ENCODE measurements at regions not wholly inside any gene's neighbourhood (a gene's known extent, or its start where the extent isn't known, plus 50 kb on each side); places are given as distances from the start of the nearest gene placed in this dataset.

GRCh38 chr9:22623236-22623635 is 176.6 kb downstream of the DMRTA1 start:
- Histone ChIP-seq H3K4me2 (ENCODE audit: low read depth, low read length) (no peak overlapping the region), H3K4ac (ENCODE audit: low read depth, low read length) (no peak overlapping the region)

More at GRCh38 chr9:22623236-22623635, 176.6 kb downstream of the DMRTA1 start:
- no peaks in the 10 kb centered on the region for H3K79me1 ChIP-seq (ENCODE audit: low read depth in 1 of 2, low read length in 2 of 2)
- intact Hi-C loops (cut with micrococcal nuclease) (no loop called here), in situ Hi-C loops (cut with MboI; ENCODE audit: low sequenced_read_pairs) (no loop called here), dilution Hi-C loops (cut with HindIII; ENCODE audit: low sequenced_read_pairs, unreplicated experiment) (no loop called here)
- H3K9ac ChIP-seq (ENCODE audit: low read depth, low read length) = no peak overlapping the region
- DNase-seq (no peak), ATAC-seq (ENCODE audit: low read depth) (no peak)
- H3K18ac ChIP-seq (ENCODE audit: low read depth, low read length) = no peak overlapping the region
- no peak overlapping the region for H3K14ac ChIP-seq (replicated peaks; ENCODE audit: low read depth, low read length)
- no peaks in the 10 kb centered on the region for H3K27me3 ChIP-seq (ENCODE audit: control insufficient read depth, insufficient read depth, low read length)
- H3K4me3 ChIP-seq (ENCODE audit: insufficient read depth, low read depth, low read length) = no peak overlapping the region
- H2BK20ac ChIP-seq (ENCODE audit: low read depth, low read length) = no peak overlapping the region
- ChIA-PET POLR2A (ENCODE audit: unreplicated experiment) (no interaction called here), CTCF (no interaction called here)
- no peak overlapping the region for H2AFZ ChIP-seq (replicated peaks; ENCODE audit: low read length, poor library complexity)
- no peaks in the 10 kb centered on the region for H3K4me1 ChIP-seq (ENCODE audit: control insufficient read depth, insufficient read depth, low read length)
- TF ChIP-seq FOS (IDR thresholded peaks at IDR 0.05; ENCODE audit: low read depth, low read length) = no peak
- no peak for TF ChIP-seq MAFK (IDR thresholded peaks at IDR 0.05; ENCODE audit: low read depth, low read length)
- TF ChIP-seq CTCF (conservative IDR thresholded peaks at IDR 0.05; ENCODE audit: low read depth, low read length) = no peak
- TF ChIP-seq CHD1 (IDR thresholded peaks at IDR 0.05; ENCODE audit: low read depth, low read length) = no peak
- no peak for TF ChIP-seq POLR2A (IDR thresholded peaks at IDR 0.05; ENCODE audit: low read depth, low read length)
- no peak for TF ChIP-seq SMC3 (IDR thresholded peaks at IDR 0.05; ENCODE audit: low read depth, low read length)
- TF ChIP-seq ELK1 (IDR thresholded peaks at IDR 0.05; ENCODE audit: borderline replicate concordance, low read depth, low read length) = no peak
- TF ChIP-seq CEBPB (IDR thresholded peaks at IDR 0.05; ENCODE audit: low read depth, low read length) = no peak
- no peak for TF ChIP-seq MXI1 (IDR thresholded peaks at IDR 0.05; ENCODE audit: borderline replicate concordance, low read depth, low read length)
- no peak for TF ChIP-seq BHLHE40 (IDR thresholded peaks at IDR 0.05; ENCODE audit: low read depth, low read length)
- TF ChIP-seq NFE2L2 (IDR thresholded peaks at IDR 0.05; ENCODE audit: low read depth, low read length) = no peak
- TF ChIP-seq RAD21 (IDR thresholded peaks at IDR 0.05; ENCODE audit: low read length) = no peak
- TF ChIP-seq RFX5 (IDR thresholded peaks at IDR 0.05; ENCODE audit: low read depth, low read length) = no peak
- TF ChIP-seq USF2 (IDR thresholded peaks at IDR 0.05; ENCODE audit: low read depth, low read length) = no peak
- H3K36me3 ChIP-seq (ENCODE audit: control insufficient read depth, insufficient read depth, low read length) = no peaks in the 10 kb centered on the region
- H3K56ac ChIP-seq (ENCODE audit: extremely low read depth, insufficient read depth, low read length) = no peak overlapping the region
- WGBS, 2 experiments (ENCODE audit: extremely low coverage in 2 of 2, insufficient read length in 1 of 2) = no CpG with 5 or more reads among the region's 3 CpGs
- H2AK5ac ChIP-seq (ENCODE audit: low read depth, low read length) = no peak overlapping the region
- no peak overlapping the region for H4K8ac ChIP-seq (ENCODE audit: low read depth in 2 of 2, low read length in 2 of 2)
- H4K91ac ChIP-seq (ENCODE audit: insufficient read depth, low read depth, low read length) = no peak overlapping the region
- H2BK5ac ChIP-seq (ENCODE audit: low read depth, low read length, poor library complexity, severe bottlenecking) = no peak overlapping the region
- no peak overlapping the region for H4K5ac ChIP-seq (ENCODE audit: low read depth, low read length)
- no peak overlapping the region for H3K27ac ChIP-seq (ENCODE audit: insufficient read depth, low read length)
- H2BK120ac ChIP-seq (ENCODE audit: low read depth, low read length) = no peak overlapping the region
- H2BK15ac ChIP-seq (ENCODE audit: low read depth, low read length) = no peak overlapping the region
- no peaks in the 10 kb centered on the region for H3K9me1 ChIP-seq (ENCODE audit: insufficient read depth, low read length)
- no peak overlapping the region for H3K23ac ChIP-seq (ENCODE audit: low read depth, low read length)
- no peak overlapping the region for H2AK9ac ChIP-seq (replicated peaks; ENCODE audit: low read depth, low read length, poor library complexity)
- no TSS peak for BruUV-seq (replicated peaks)
- H4K20me1 ChIP-seq (ENCODE audit: insufficient read depth, low read length) = no peaks in the 10 kb centered on the region
- no peaks in the 10 kb centered on the region for H3K9me3 ChIP-seq (ENCODE audit: control insufficient read depth, insufficient read depth, low read length)

All from IMR-90 (cell line).